ENCODE measurements at regions not wholly inside any gene's neighbourhood (a gene's known extent, or its start where the extent isn't known, plus 50 kb on each side); places are given as distances from the start of the nearest gene placed in this dataset.

GRCh38 chr1:108082001-108082400 is 117.0 kb upstream of the VAV3 start:
- H3K27me3 ChIP-seq (ENCODE audit: control insufficient read depth, insufficient read depth, low read length): no peaks in the 10 kb centered on the region
- H3K18ac ChIP-seq (ENCODE audit: low read depth, low read length): no peak overlapping the region
- no peak overlapping the region for H2AK5ac ChIP-seq (ENCODE audit: low read depth, low read length)
- intact Hi-C loops (cut with micrococcal nuclease): no loop called here
- no peaks in the 10 kb centered on the region for H3K79me1 ChIP-seq (ENCODE audit: low read depth in 1 of 2, low read length in 2 of 2)
- no peak overlapping the region for H2AK9ac ChIP-seq (replicated peaks; ENCODE audit: low read depth, low read length, poor library complexity)
- no peak overlapping the region for H2BK20ac ChIP-seq (ENCODE audit: low read depth, low read length)
- H3K23ac ChIP-seq (ENCODE audit: low read depth, low read length): no peak overlapping the region
- no peaks in the 10 kb centered on the region for H3K9me3 ChIP-seq (ENCODE audit: control insufficient read depth, insufficient read depth, low read length)
- no peak overlapping the region for H3K4ac ChIP-seq (ENCODE audit: low read depth, low read length)
- DNase-seq: no peak
- no peak overlapping the region for H4K8ac ChIP-seq (ENCODE audit: low read depth in 2 of 2, low read length in 2 of 2)
- no peak overlapping the region for H2BK15ac ChIP-seq (ENCODE audit: low read depth, low read length)
- H3K56ac ChIP-seq (ENCODE audit: extremely low read depth, insufficient read depth, low read length): no peak overlapping the region
- H4K91ac ChIP-seq (ENCODE audit: insufficient read depth, low read depth, low read length): no peak overlapping the region
- H3K4me3 ChIP-seq (ENCODE audit: insufficient read depth, low read depth, low read length): no peak overlapping the region
- dilution Hi-C loops (cut with HindIII; ENCODE audit: low sequenced_read_pairs, unreplicated experiment): no loop called here
- H2BK5ac ChIP-seq (ENCODE audit: low read depth, low read length, poor library complexity, severe bottlenecking): no peak overlapping the region
- no peak overlapping the region for H4K5ac ChIP-seq (ENCODE audit: low read depth, low read length)
- TF ChIP-seq RCOR1 (IDR thresholded peaks at IDR 0.05; ENCODE audit: insufficient replicate concordance, low read length): no peak
- no peak for ATAC-seq (ENCODE audit: low read depth)
- H2BK120ac ChIP-seq (ENCODE audit: low read depth, low read length): no peak overlapping the region
- H4K20me1 ChIP-seq (ENCODE audit: insufficient read depth, low read length): no peaks in the 10 kb centered on the region
- in situ Hi-C loops (cut with MboI; ENCODE audit: low sequenced_read_pairs): no loop called here
- H3K4me2 ChIP-seq (ENCODE audit: low read depth, low read length): no peak overlapping the region
- ChIA-PET POLR2A (ENCODE audit: unreplicated experiment) (interaction anchor here (0.6 kb wide), 1 partner anchor 94 kb away, joined by 3 read pairs; no protein-coding TSS in a partner anchor), CTCF (no interaction called here)
- peak overlapping the region; percentile 19 for H2AFZ ChIP-seq (replicated peaks; ENCODE audit: low read length, poor library complexity)
- H3K9me1 ChIP-seq (ENCODE audit: insufficient read depth, low read length): no peaks in the 10 kb centered on the region
- H3K4me1 ChIP-seq (ENCODE audit: control insufficient read depth, insufficient read depth, low read length): no peaks in the 10 kb centered on the region
- H3K14ac ChIP-seq (replicated peaks; ENCODE audit: low read depth, low read length): no peak overlapping the region
- WGBS, 2 experiments (ENCODE audit: extremely low coverage in 2 of 2, insufficient read length in 1 of 2): 67% methylated on average over 3 of the region's 4 CpGs; no CpG with 5 or more reads in 1 of the 2 experiments
- H3K9ac ChIP-seq (ENCODE audit: low read depth, low read length): no peak overlapping the region
- no TSS peak for BruUV-seq (replicated peaks)
- no peak overlapping the region for H3K27ac ChIP-seq (ENCODE audit: insufficient read depth, low read length)
- no peaks in the 10 kb centered on the region for H3K36me3 ChIP-seq (ENCODE audit: control insufficient read depth, insufficient read depth, low read length)
